ENCODE measurements at regions not wholly inside any gene's neighbourhood (a gene's known extent, or its start where the extent isn't known, plus 50 kb on each side); places are given as distances from the start of the nearest gene placed in this dataset.

GRCh38 chr1:79657951-79658658 lies 651.6 kb upstream of the ADGRL4 start (continued):
- TF ChIP-seq SIN3A (conservative IDR thresholded peaks at IDR 0.05 in 1 of 2, IDR thresholded peaks at IDR 0.05 in 1 of 2; ENCODE audit: low read depth in 1 of 2, low read length in 2 of 2), result no peak
- TF ChIP-seq RNF2 (IDR thresholded peaks at IDR 0.05; ENCODE audit: borderline replicate concordance, low read depth, low read length, missing control alignments, poor library complexity, severe bottlenecking), result no peak

Measured in H1 (cell line).